ACHN (cell line): ENCODE measurements at regions not wholly inside any gene's neighbourhood (a gene's known extent, or its start where the extent isn't known, plus 50 kb on each side); places are given as distances from the start of the nearest gene placed in this dataset.
"Not testable (repeated sequence)": the region's sequence is repeated elsewhere in the genome, so short reads cannot be mapped to it uniquely, and the experiment has no call there.

ENCODE experiments used
- DNase-seq: peaks from one replicate; pipeline ENCODE4 v3.0.0-alpha.2; 2015
- in situ Hi-C: cut with HindIII; loops from 2 replicates; pipeline ENCODE4 v1.10.0; 2017; ENCODE audit warnings: low sequenced_read_pairs, low pct_ligation_motif_present, low pct_unique_long_range_greater_than_20kb

DNA sequence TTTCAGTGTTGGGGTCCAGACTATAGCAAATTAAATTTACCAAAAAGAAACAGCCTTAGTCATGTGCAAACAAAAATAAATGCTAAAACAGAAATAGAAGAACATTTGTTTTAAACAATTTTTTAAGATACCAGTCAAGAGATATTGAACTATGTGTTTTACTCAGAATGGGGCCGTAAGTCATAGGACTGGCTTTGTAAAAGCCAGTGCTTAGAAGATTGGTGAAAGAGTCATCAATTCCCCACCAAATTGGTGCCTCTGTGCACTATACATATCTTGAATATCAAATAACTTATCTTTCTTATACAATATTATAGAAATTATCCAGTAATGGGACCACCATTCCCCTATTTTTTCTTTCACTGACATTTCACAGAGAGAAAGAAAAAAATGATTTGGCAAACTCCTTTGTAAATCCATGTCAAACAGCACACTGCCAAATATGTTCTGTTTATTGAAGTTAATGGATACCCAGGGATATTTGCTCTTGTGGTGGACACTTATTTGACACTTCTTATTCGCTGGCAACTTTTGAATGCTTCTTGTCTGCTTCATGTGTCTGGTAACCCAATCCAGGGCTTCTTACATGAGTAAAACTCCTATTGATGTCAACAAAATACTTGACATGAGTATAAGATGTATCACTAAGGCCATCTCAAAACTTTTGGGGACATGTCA is 145.7 kb upstream of the PKN2 start:
- in situ Hi-C loops: no loop called here
- DNase-seq: no peak

DNA sequence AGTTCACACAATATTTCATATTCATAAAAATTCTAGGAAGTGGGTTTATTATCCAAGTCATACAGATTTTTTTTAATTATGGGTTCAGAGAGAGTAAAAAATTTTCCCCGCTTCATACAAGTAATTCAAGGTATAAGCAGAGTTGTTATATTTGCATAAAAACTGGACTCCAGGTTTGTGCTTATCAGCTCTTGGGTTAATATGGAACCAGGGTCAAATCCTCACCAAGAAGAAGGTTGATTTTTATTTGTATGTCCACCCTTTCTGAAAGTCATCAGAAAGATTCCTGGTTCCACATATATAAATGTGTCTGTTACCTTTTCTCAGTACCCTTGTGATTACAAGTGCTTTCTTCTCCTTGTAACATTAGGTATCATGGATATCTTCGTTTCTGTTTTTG is 143.8 kb upstream of the PKN2 start:
- no peak for DNase-seq
- in situ Hi-C loops: no loop called here

DNA sequence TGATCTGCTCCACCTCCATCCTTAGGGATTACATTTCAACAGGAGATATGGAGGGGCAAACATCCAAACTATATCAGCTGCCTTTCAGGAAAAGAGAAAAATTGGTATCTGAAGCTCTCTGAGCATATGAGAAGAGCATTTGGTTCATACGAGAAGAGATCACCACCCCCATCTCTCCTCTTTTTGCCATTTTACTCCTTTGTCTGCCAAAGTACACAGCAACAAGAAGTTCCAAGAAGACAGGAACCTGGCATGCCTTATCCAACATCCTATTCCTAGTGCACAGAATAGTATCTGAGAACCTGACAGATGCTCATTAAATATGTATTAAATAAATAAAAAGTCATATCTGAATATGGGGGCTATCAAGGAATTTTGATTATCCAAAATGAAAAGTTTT is 142.5 kb upstream of the PKN2 start:
- DNase-seq: no peak
- in situ Hi-C loops: no loop called here

DNA sequence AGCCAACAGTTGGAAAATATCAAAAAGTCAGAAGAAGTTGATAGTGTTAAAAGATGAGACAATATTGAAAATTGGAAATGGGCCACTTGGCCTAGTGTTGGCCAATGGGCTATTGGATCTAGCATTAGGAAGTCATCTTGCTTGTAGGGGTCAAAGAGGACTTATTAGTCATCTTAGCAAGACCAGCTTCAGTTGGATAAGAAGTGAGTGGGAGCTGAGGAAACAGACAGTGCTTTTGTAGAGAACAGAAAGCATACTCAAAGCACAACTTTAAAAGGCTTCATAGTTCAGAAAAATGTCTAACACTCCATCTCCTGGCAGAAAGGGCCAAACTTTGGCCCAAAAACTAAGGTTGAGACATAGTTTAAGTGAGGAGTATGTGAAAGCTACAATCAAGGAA is 139.9 kb upstream of the PKN2 start:
- in situ Hi-C loops: no loop called here
- DNase-seq: no peak

DNA sequence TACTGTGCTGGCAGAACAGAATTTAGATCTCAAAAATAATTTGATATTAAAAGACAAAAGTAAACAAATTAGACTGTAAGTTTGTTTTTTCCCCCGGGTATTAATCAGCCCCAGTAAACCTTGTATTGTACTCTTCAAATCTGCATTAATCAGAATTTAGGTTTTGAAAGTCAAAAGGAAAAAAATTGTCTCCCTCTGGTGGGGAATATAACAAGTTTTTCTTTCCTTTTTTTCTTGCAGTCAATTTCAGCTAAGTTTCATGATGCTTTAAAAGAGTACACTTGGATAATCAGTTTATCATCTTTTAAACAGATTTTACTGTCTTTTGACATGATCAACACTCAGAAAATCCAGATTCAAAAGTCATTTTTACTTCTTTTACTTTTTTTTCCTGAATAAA is 134.5 kb upstream of the PKN2 start:
- DNase-seq: peak; percentile 13

DNA sequence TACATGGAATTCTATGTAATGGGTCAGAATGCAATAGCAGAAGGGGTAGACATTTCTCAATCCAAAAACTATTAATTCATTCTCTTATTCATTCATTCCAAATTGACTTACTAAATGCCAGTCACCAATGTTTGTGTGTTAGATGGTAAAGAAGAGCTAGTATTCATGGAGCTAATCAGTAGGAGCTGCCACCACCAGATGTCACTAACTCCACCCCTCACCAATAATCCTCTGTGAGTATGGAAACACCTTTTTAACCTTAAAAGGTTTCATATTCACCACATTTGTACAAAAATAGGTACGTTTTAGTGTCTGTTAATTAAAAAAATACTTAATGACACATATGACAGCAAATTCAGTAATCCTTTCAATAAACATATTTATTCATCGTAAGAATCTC is 131.8 kb upstream of the PKN2 start:
- DNase-seq: no peak
- in situ Hi-C loops: no loop called here

More for the DNA sequence above, 134.5 kb upstream of the PKN2 start:
- in situ Hi-C loops: no loop called here

DNA sequence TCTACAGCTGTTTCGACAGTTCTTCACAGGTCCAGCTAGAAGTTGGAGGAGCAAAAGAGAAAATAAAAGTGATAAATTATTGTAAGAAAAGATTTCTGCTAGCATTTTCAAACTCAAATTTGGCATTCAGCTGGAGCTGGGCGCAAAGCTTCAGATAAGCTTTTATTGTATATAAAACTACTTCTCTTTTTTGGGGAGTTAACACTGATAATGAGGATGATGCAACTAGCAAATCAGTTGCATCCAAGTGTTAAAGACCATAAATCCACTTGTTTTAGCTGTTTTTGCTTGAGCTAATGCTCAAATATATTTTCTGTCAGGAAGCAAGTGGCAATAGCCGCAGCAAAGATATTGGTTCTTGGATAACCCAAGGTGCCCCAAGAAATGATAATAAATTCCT is 127.1 kb upstream of the PKN2 start:
- in situ Hi-C loops: no loop called here

DNA sequence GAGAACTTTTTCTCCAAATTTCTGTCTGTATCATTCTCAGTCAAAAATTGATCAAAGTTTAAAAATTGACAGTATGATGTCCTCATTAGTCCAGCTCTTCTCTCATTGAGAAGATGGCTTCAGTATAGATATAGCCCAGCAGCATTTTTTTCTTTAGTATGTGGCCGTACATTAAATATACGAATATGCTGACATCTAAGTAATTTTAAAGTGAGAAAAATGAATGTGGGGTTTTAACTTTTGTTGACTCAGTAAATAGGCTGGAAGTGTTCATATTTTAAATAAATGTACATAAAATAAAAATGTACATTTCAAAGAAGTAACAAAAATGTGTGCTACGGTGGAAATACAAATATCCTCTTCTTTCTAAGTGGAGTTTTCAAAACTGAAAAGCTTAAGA is 123.5 kb upstream of the PKN2 start:
- in situ Hi-C loops: no loop called here
- DNase-seq: no peak

More for the DNA sequence above, 127.1 kb upstream of the PKN2 start:
- no peak for DNase-seq

DNA sequence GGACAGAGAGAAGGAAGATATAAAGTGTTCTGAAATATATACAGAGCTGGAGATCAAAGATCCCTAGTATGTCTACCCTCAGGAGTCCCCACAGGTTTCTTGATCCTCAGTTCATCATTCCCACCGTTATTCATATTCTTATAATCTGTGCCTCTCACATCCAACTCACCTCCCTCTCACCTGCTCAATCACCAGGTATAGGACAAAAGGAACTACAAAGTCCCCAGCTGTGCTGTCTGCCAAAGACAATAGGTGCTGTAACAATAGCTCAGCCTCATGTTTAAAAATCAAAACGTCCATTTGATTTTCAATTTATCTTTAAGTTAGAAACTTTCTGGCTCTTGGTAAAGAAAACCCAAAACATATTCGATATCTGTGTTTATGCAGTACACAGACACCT is 121.1 kb upstream of the PKN2 start:
- in situ Hi-C loops: no loop called here
- DNase-seq: no peak

DNA sequence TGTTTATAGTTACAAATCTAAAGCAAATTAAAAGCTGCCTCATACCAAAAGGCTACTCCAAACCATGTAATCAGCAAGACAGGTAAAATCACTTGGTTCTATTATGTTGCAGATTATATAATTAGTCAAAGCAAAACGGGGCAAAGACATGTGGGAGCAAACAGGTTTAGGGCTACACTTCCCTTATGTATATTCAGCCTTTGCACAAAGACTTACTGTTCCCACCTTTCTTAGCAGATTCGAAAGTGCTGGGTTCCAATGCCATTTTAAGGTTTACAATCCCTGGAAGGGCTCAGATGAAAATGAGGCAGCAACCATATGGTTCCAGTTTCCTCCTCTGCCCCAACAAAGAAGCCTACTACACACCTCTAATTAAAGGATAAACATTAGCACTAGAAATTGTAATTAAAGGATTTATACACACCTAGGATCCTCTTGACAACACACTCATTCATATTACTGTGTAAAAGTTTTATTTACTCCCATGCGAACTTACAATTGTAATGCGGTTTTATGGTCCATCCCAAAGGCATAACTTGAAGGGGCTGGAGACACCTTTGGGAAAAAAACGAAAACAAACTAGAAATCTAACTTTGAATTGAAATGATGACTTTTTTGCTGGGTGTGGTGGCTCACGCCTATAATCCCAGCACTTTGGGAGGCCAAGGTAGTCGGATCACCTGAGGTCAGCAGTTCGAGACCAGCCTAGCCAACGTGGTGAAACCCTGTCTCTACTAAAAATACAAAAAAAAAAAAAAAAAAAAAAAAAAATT is 117.3 kb upstream of the PKN2 start:
- in situ Hi-C loops: no loop called here

DNA sequence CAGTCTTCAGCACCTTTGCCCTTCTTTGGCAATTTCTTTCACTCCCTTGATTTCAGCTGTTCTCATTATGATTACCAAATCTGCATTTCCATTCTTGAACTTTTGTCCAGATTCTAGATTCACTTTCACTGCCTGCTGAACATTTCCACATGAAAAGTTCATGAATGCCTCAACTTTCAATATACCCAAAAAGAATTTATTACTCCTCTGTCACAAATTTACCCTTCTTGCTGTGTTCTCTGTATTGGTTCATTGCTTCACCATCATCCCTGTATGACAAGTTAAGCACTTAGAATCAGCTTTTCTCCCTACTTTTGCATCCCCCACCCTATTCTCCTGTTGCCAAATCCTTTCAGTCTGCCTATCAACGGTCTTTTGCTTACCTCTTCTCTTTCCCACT is 112.6 kb upstream of the PKN2 start:
- in situ Hi-C loops: no loop called here

More for the DNA sequence above, 117.3 kb upstream of the PKN2 start:
- no peak for DNase-seq

DNA sequence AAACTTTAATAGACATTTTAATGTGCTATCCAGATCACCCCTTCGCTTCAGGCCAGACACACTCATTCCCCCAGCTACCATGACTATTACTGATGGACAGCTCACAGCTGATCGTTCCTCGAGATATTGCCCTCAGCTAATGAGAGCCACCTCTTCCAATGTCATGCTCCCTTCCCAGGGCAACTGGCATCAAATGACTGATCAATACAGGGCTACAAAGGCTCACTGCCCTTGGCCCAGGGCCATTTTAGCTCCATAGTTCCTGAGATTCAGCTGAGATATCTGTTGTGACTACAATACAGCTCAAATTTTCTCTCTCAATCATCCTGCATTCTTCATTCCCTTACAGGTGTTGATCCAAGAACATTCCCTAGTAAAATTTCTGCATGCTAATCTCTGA is 104.5 kb upstream of the PKN2 start:
- in situ Hi-C loops: no loop called here
- no peak for DNase-seq

More for the DNA sequence above, 112.6 kb upstream of the PKN2 start:
- no peak for DNase-seq

DNA sequence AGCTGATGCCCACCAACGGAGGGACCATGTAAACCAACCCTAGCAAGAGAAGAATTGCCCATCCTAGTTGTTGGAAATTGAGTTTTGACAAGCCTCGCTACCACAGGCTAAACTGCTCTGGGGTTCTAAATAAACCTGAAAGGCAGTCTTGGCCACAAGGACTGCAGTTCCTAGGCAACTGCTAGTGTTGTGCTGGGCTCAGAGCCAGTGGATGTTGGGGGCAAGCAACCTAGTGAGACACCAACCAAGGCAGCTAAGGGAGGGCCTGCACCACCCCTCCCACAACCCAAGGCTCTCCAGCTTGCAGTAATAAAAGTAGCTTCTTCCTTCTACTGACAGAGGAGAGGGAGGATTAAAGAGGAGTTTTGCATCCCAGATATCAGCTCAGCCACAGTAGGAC is 102.4 kb upstream of the PKN2 start:
- in situ Hi-C loops: no loop called here

DNA sequence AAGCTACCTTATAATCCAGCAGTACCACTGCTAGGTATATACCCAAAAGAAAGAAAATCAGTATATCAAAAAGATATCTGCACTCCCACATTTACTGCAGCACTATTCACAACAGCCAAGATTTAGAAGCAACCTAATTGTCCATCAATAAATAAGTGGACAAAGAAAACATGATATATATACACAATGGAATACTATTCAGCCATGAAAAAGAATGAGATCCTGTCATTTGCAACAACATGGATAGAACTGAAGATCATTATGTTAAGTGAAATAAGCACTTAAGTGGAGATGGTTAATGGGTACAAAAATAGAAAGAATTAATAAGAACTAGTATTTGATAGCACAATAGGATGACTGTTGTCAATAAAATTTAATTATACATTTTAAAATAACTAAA is 90.7 kb upstream of the PKN2 start:
- in situ Hi-C loops: no loop called here
- no peak for DNase-seq

More for the DNA sequence above, 102.4 kb upstream of the PKN2 start:
- DNase-seq: no peak

DNA sequence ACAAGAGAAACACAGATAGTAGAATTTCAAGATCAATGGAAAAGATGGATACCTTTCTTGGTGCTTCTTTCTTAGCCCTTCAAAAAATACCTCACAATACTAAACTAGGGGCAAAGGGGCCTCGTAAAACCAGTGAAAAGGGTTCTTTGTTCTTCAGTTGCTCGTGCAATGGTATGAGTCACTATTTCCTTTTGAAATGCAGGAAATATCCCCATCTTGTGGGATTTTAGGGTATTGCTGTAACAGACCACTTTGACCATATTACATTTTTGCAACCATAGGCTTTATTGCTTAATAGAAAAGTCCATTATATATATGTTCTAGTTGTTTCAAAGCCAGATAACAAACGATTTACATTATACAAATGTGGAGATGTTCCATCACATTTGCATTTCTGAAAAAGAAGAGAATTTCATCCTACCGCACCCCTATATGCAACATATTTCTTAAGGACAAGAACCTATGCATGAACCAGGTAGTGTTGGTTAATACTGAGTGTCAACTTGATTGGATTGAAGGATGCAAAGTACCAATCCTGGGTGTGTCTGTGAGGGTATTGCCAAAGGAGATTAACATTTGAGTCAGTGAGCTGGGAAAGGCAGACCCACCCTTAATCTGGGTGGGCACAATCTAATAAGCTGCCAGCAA is 88.6 kb upstream of the PKN2 start:
- in situ Hi-C loops: no loop called here
- DNase-seq: peak; percentile 12

DNA sequence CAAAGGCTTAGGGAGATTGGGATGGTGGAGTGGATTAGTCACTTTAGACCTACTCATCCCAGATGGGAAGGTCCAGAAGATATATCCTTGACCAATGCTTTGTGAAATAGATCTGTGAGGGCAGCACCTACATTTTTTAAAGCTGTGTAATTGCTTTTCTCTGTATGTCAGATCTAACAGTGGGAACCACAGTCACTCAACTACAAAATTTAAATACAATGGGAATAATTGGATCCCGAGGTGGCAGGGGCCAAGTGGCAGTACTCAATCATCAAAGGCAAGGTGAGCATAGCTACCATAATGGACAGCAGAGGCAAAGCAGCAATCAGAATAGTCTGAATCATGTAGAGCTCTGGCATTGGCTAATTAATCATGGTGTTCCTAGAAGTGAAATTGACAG is 86.1 kb upstream of the PKN2 start:
- in situ Hi-C loops, DNase-seq: not testable (repeated sequence)

DNA sequence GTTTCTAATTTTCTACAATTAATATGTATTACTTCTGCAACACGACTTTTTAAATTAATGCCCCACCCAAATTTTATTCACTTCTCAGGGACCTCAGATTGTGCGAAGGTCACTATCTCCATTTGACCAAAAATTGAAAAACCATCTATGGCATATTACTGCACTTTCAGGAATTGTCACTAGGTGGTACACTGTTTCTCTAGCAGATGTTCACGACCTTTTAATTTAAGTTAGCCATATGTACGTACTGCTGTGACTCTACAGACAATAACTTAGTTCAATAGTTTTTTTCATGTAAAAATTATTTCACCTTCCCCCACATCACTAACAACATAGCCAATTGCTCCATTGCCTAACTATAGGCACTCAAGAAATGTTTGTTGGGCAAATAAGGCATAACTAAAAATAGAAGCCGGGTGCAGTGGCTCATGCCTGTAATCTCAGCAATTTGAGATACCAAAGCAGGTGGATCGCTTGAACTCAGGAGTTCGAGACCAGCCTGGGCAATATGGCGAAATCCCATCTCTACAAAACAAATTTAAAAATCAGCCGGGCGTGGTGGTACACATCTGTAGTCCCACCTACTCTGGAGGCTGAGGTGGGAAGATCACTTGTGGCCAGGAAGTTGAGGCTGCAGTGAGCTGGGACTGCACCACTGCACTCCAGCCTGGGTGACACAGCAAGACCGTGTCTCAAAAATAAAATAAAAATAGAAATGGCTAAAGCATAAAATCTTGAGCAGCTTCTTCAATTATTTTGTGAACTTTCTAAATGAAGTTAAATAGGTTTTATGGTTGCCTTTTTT is 75.7 kb upstream of the PKN2 start:
- in situ Hi-C loops: no loop called here
- peak; percentile 24 for DNase-seq

DNA sequence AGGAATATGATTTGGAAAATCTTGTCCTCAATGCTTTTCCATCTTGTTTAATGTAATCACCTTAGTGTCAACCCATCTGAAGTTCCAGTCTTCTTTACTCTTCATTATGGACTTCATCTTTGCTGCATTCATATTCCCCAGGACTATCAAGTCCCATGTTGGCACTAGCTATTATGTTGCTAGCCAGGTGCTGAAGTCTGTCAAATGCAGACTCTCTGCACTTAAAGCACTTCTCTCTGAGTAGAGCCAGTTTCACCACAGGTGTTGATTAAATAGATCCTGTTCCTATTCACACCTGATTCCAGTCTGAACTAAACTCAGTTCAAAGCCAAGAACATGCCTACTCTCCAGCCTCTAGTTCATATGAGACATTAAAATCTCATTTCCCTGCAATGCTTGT is 75.0 kb upstream of the PKN2 start:
- in situ Hi-C loops: no loop called here
- no peak for DNase-seq

DNA sequence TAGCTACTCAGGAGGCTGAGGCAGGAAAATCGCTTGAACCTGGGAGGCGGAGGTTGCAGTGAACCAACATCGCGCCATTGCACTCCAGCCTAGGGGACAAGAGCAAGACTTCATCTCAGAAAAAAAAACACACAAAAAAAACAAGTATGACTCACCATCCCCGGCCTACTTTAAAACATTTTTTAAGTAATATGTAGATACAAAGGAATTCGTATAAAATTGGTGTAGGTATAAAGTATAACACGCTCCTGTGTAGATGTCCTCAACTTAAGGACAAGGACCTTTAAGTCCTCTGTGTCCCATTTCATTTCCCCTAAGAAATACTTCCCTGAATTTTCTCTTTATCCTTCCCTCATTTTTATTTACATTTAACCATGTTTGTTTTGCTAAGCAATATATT is 73.4 kb upstream of the PKN2 start:
- no peak for DNase-seq
- in situ Hi-C loops: no loop called here
